GM12878 (cell line): ENCODE measurements at regions not wholly inside any gene's neighbourhood (a gene's known extent, or its start where the extent isn't known, plus 50 kb on each side); places are given as distances from the start of the nearest gene placed in this dataset.
A peak's percentile ranks its signal among the peaks of the same experiment; 100 is the strongest.

Experiments used
- ATAC-seq: fragments of 200-7000 bp; cut with Tn5 transposase; 3 replicates; pipeline ENCODE4 v1.9.1; 2020; ENCODE audit warnings: mild to moderate bottlenecking, moderate library complexity
- BruUV-seq: library from RNA; stranded (reverse); fragments of 400-500 nt; replicated peaks from 2 replicates; lab custom pipeline; 2021; lab: Mats Ljungman, UMichigan
- CTCF ChIA-PET: fragments of 300-600 bp; sonication (Branson Sonifier 250); formaldehyde crosslinking; extraction: SDS; loops from one replicate; lab custom pipeline; 2021; ENCODE audit warnings: inconsistent platforms; lab: Yijun Ruan, JAX
- POLR2A ChIA-PET: fragments of 350-600 bp; formaldehyde crosslinking; extraction: SDS; loops from one replicate; lab custom pipeline; 2021; ENCODE audit warnings: inconsistent platforms; lab: Charles Lee
- RAD21 ChIA-PET: fragments of 300-600 bp; sonication (Branson Sonifier 250); formaldehyde crosslinking; loops from one replicate; lab custom pipeline; 2023; ENCODE audit warnings: antibody characterized with exemption; ENCODE audit not compliant: unreplicated experiment; lab: Charles Lee
- SMC1A ChIA-PET: fragments of 300-600 bp; sonication (Branson Sonifier 250); formaldehyde crosslinking; loops from one replicate; lab custom pipeline; 2023; ENCODE audit not compliant: unreplicated experiment, uncharacterized antibody; lab: Charles Lee
- DNase-seq: peaks from one replicate; pipeline ENCODE4 v3.0.0-alpha.2; 2011; ENCODE audit warnings: low read depth, low spot score
- FAIRE-seq: peaks from 3 replicates; lab custom pipeline; 2011; peaks lifted over from hg19 to GRCh38; lab: Jason Lieb, UNC
- H2AFZ ChIP-seq: 2 replicates; pipeline ENCODE4 v1.6.0; 2011; ENCODE audit warnings: low read depth, low read length, control low read depth; ENCODE audit not compliant: control insufficient read depth
- H3K27ac ChIP-seq: 2 replicates; pipeline ENCODE4 v1.5.1; 2011; ENCODE audit warnings: control low read depth; ENCODE audit not compliant: control insufficient read depth, insufficient read depth
- H3K27me3 ChIP-seq, 2 experiments: replicated peaks in 1 of 2; 2 replicates each; pipeline versions ENCODE4 v1.6.0 to v1.6.1; 2011; ENCODE audit warnings: low read length in 1 of 2; ENCODE audit not compliant: control insufficient read depth in 2 of 2, insufficient read depth in 2 of 2
- H3K36me3 ChIP-seq, 2 experiments: 2 replicates each; pipeline ENCODE4 v1.5.1; 2011; ENCODE audit warnings: low read length in 1 of 2; ENCODE audit not compliant: control insufficient read depth in 2 of 2, insufficient read depth in 2 of 2
- H3K4me1 ChIP-seq: 2 replicates; pipeline ENCODE4 v1.6.1; 2011; ENCODE audit warnings: mild to moderate bottlenecking, low read length, moderate library complexity, mixed read lengths; ENCODE audit not compliant: control insufficient read depth, insufficient read depth
- H3K4me2 ChIP-seq: 2 replicates; pipeline ENCODE4 v1.6.0; 2011; ENCODE audit warnings: control low read depth; ENCODE audit not compliant: control insufficient read depth, insufficient read depth
- H3K4me3 ChIP-seq: fragments of 200-600 bp; sonication (generic); 2 replicates; pipeline ENCODE4 v1.5.1; 2016
- H3K79me2 ChIP-seq: 2 replicates; pipeline ENCODE4 v1.6.0; 2011; ENCODE audit warnings: low read length; ENCODE audit not compliant: control insufficient read depth, insufficient read depth
- H3K9ac ChIP-seq: 2 replicates; pipeline ENCODE4 v1.8.0; 2011; ENCODE audit warnings: low read length, control low read depth, mixed read lengths; ENCODE audit not compliant: control insufficient read depth, insufficient read depth
- H3K9me3 ChIP-seq: replicated peaks from 3 replicates; pipeline ENCODE4 v1.5.1; 2011; ENCODE audit warnings: mild to moderate bottlenecking, low read length; ENCODE audit not compliant: control insufficient read depth, insufficient read depth
- H4K20me1 ChIP-seq: 2 replicates; pipeline ENCODE4 v1.6.0; 2011; ENCODE audit not compliant: control insufficient read depth, insufficient read depth
- KAT2A ChIP-seq: conservative IDR thresholded peaks from 2 replicates; pipeline ENCODE4 v1.6.1; 2011; ENCODE audit warnings: low read depth, low read length; ENCODE audit not compliant: control insufficient read depth
- RUNX3 ChIP-seq: IDR thresholded peaks from 2 replicates; pipeline ENCODE4 v1.6.1; 2012; ENCODE audit warnings: low read length, inconsistent platforms
- SRF ChIP-seq, 2 experiments: IDR thresholded peaks; 2 replicates each; pipeline ENCODE4 v1.6.1; 2011; ENCODE audit warnings: low read depth in 2 of 2, low read length in 2 of 2, mild to moderate bottlenecking in 1 of 2, moderate library complexity in 1 of 2
- TAF1 ChIP-seq: IDR thresholded peaks from 2 replicates; pipeline ENCODE4 v1.6.1; 2011; ENCODE audit warnings: mild to moderate bottlenecking, low read depth, low read length, borderline replicate concordance
- WGBS: methylation state at CpG from one replicate; pipeline ENCODE4 v1.1.6; 2016; ENCODE audit warnings: low lambda C conversion rate; ENCODE audit not compliant: insufficient replicate concordance, insufficient coverage; ENCODE audit errors: missing lambda C conversion rate; 5-methylcytosine and 5-hydroxymethylcytosine counted together
- in situ Hi-C: fragments of 300-500 bp; cut with MboI; formaldehyde crosslinking; loops from 9 replicates; pipeline ENCODE4 v1.14.3; 2018; ENCODE audit warnings: mixed read lengths
- intact Hi-C: fragments of 100-400 bp; cut with micrococcal nuclease; formaldehyde crosslinking; loops from one replicate; pipeline ENCODE4 v1.14.2; 2022; ENCODE audit not compliant: unreplicated experiment
- TF ChIP-seq, protein P1 (sequence below): fragments of 150-350 bp; IDR thresholded peaks from 2 replicates; pipeline ENCODE4 v1.6.1; 2016; ENCODE audit warnings: low read depth, low read length
- TF ChIP-seq, protein P2 (sequence below): fragments of 450-650 bp; IDR thresholded peaks from 2 replicates; pipeline ENCODE4 v1.6.1; 2017; ENCODE audit warnings: mild to moderate bottlenecking, moderate library complexity
- TF ChIP-seq, protein P3 (sequence below): IDR thresholded peaks from 2 replicates; pipeline ENCODE4 v1.6.1; 2012; ENCODE audit warnings: improper control_type of control experiment, low read depth, low read length; ENCODE audit not compliant: insufficient replicate concordance

DNA sequence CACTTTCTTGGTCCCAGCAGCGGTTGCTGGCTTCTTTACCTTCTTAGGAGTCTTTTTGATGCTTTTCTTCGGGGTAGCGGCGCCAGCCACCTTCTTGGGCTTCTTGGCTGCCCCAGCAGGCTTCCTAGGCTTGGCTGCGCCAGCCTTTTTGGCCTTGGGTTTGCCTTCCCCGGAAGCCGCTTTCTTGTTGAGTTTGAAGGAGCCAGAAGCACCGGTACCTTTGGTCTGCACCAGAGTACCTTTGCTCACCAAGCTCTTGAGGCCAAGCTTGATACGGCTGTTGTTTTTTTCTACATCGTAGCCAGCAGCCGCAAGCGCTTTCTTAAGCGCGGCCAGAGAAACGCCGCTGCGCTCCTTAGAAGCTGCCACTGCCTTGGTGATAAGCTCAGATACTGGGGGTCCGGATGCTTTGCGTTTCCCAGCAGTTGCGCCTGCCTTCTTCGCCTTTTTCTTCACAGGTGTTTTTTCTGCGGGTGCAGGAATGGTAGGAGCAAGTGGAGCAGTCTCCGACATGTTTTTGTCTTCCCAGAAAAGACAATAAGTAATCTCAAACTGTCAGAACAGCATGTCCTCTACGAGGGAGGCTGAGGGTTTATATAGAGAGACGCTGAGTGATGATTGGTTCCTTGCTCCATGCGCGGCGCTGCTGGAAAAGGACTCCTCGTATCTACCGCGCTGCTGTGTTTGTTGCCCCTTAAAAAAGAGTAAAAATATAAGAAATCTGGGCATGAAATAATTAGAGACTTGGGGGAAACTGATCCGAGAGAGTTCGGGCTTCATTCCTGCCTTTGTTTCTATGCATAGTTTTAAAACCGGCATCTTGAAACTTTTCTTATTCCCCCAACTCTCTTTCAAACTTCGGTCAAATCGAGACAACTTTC, 130.3 kb upstream of the BTN3A2 start:
- peaks cover 2% of the 10 kb centered on the region for H3K4me1 ChIP-seq
- peak; percentile 96 for DNase-seq
- ATAC-seq: peak; percentile 62
- peaks cover 3% of the 10 kb centered on the region for H3K79me2 ChIP-seq
- intact Hi-C loops: loop anchor here (2.0 to 10.0 kb wide), 2 partner anchors 18 to 1660 kb away; a partner anchor contains a TSS
- RAD21 ChIA-PET: interaction anchor here (0.6 to 5.6 kb wide), 12 partner anchors 8 to 96 kb away, joined by 3 to 50 read pairs (median 5); a partner anchor contains a TSS
- WGBS: under 1% methylated on average over 36 of the region's 36 CpGs
- peak overlapping the region; percentile 96 for H3K9ac ChIP-seq
- H3K9me3 ChIP-seq: no peaks in the 10 kb centered on the region
- TSS peak; percentile 100 for BruUV-seq
- no peak for FAIRE-seq
- SMC1A ChIA-PET: interaction anchor here (0.7 to 5.2 kb wide), 10 partner anchors 10 to 110 kb away, joined by 3 to 44 read pairs (median 6); a partner anchor contains a TSS
- H3K27me3 ChIP-seq: no peaks in the 10 kb centered on the region
- no peaks in the 10 kb centered on the region for H3K36me3 ChIP-seq
- no peaks in the 10 kb centered on the region for H4K20me1 ChIP-seq
- CTCF ChIA-PET: interaction anchor here (0.9 to 6.5 kb wide), 6 partner anchors 16 to 61 kb away, joined by 3 to 46 read pairs (median 4); a partner anchor contains a TSS
- in situ Hi-C loops: no loop called here
- H2AFZ ChIP-seq: peak overlapping the region; percentile 70
- H3K4me3 ChIP-seq: peak overlapping the region; percentile 83
- H3K27ac ChIP-seq: peak overlapping the region; percentile 95
- POLR2A ChIA-PET: interaction anchor here (0.5 to 5.2 kb wide), 14 partner anchors 10 to 1659 kb away, joined by 3 to 56 read pairs (median 6); a partner anchor contains a TSS
- H3K4me2 ChIP-seq: peak overlapping the region; percentile 89
- TF ChIP-seq, protein P1, sequence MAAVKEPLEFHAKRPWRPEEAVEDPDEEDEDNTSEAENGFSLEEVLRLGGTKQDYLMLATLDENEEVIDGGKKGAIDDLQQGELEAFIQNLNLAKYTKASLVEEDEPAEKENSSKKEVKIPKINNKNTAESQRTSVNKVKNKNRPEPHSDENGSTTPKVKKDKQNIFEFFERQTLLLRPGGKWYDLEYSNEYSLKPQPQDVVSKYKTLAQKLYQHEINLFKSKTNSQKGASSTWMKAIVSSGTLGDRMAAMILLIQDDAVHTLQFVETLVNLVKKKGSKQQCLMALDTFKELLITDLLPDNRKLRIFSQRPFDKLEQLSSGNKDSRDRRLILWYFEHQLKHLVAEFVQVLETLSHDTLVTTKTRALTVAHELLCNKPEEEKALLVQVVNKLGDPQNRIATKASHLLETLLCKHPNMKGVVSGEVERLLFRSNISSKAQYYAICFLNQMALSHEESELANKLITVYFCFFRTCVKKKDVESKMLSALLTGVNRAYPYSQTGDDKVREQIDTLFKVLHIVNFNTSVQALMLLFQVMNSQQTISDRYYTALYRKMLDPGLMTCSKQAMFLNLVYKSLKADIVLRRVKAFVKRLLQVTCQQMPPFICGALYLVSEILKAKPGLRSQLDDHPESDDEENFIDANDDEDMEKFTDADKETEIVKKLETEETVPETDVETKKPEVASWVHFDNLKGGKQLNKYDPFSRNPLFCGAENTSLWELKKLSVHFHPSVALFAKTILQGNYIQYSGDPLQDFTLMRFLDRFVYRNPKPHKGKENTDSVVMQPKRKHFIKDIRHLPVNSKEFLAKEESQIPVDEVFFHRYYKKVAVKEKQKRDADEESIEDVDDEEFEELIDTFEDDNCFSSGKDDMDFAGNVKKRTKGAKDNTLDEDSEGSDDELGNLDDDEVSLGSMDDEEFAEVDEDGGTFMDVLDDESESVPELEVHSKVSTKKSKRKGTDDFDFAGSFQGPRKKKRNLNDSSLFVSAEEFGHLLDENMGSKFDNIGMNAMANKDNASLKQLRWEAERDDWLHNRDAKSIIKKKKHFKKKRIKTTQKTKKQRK: no peak
- TF ChIP-seq SRF (IDR thresholded peaks at IDR 0.05; ENCODE audit: low read depth in 2 of 2, low read length in 2 of 2): no peak
- 0 out of 2 replicates have a peak, but pooled peaks have one; percentile 35 for TF ChIP-seq KAT2A
- TF ChIP-seq TAF1: peak; percentile 56; the same call in 1 of the 2 replicates
- TF ChIP-seq, protein P2, sequence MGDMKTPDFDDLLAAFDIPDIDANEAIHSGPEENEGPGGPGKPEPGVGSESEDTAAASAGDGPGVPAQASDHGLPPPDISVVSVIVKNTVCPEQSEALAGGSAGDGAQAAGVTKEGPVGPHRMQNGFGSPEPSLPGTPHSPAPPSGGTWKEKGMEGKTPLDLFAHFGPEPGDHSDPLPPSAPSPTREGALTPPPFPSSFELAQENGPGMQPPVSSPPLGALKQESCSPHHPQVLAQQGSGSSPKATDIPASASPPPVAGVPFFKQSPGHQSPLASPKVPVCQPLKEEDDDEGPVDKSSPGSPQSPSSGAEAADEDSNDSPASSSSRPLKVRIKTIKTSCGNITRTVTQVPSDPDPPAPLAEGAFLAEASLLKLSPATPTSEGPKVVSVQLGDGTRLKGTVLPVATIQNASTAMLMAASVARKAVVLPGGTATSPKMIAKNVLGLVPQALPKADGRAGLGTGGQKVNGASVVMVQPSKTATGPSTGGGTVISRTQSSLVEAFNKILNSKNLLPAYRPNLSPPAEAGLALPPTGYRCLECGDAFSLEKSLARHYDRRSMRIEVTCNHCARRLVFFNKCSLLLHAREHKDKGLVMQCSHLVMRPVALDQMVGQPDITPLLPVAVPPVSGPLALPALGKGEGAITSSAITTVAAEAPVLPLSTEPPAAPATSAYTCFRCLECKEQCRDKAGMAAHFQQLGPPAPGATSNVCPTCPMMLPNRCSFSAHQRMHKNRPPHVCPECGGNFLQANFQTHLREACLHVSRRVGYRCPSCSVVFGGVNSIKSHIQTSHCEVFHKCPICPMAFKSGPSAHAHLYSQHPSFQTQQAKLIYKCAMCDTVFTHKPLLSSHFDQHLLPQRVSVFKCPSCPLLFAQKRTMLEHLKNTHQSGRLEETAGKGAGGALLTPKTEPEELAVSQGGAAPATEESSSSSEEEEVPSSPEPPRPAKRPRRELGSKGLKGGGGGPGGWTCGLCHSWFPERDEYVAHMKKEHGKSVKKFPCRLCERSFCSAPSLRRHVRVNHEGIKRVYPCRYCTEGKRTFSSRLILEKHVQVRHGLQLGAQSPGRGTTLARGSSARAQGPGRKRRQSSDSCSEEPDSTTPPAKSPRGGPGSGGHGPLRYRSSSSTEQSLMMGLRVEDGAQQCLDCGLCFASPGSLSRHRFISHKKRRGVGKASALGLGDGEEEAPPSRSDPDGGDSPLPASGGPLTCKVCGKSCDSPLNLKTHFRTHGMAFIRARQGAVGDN: peak; percentile 99
- peak; percentile 57; the same call in 1 of the 2 replicates for TF ChIP-seq RUNX3
- TF ChIP-seq, protein P3, sequence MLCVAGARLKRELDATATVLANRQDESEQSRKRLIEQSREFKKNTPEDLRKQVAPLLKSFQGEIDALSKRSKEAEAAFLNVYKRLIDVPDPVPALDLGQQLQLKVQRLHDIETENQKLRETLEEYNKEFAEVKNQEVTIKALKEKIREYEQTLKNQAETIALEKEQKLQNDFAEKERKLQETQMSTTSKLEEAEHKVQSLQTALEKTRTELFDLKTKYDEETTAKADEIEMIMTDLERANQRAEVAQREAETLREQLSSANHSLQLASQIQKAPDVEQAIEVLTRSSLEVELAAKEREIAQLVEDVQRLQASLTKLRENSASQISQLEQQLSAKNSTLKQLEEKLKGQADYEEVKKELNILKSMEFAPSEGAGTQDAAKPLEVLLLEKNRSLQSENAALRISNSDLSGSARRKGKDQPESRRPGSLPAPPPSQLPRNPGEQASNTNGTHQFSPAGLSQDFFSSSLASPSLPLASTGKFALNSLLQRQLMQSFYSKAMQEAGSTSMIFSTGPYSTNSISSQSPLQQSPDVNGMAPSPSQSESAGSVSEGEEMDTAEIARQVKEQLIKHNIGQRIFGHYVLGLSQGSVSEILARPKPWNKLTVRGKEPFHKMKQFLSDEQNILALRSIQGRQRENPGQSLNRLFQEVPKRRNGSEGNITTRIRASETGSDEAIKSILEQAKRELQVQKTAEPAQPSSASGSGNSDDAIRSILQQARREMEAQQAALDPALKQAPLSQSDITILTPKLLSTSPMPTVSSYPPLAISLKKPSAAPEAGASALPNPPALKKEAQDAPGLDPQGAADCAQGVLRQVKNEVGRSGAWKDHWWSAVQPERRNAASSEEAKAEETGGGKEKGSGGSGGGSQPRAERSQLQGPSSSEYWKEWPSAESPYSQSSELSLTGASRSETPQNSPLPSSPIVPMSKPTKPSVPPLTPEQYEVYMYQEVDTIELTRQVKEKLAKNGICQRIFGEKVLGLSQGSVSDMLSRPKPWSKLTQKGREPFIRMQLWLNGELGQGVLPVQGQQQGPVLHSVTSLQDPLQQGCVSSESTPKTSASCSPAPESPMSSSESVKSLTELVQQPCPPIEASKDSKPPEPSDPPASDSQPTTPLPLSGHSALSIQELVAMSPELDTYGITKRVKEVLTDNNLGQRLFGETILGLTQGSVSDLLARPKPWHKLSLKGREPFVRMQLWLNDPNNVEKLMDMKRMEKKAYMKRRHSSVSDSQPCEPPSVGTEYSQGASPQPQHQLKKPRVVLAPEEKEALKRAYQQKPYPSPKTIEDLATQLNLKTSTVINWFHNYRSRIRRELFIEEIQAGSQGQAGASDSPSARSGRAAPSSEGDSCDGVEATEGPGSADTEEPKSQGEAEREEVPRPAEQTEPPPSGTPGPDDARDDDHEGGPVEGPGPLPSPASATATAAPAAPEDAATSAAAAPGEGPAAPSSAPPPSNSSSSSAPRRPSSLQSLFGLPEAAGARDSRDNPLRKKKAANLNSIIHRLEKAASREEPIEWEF: no peak
